Lower lobe of right lung (tissue), 2 donors: ENCODE measurements at regions not wholly inside any gene's neighbourhood (a gene's known extent, or its start where the extent isn't known, plus 50 kb on each side); places are given as distances from the start of the nearest gene placed in this dataset.
"Not testable (repeated sequence)": the region's sequence is repeated elsewhere in the genome, so short reads cannot be mapped to it uniquely, and the experiment has no call there.

Source experiments
- ATAC-seq, 2 donors: fragments of 200-7000 bp; cut with Tn5 transposase; one replicate each; pipeline ENCODE4 v1.9.1; 2020 to 2022; ENCODE audit warnings: mild to moderate bottlenecking in 2 of 2, moderate library complexity in 2 of 2
- DNase-seq: peaks from one replicate; pipeline ENCODE4 v3.0.0-alpha.2; 2020
- H3K27ac ChIP-seq: fragments of 200-600 bp; one replicate; pipeline ENCODE4 v1.8.0; 2022
- H3K27me3 ChIP-seq: fragments of 200-600 bp; one replicate; pipeline ENCODE4 v1.8.0; 2022; ENCODE audit warnings: low read depth
- H3K36me3 ChIP-seq: fragments of 200-600 bp; one replicate; pipeline ENCODE4 v1.8.0; 2022; ENCODE audit warnings: mild to moderate bottlenecking
- H3K4me1 ChIP-seq: fragments of 200-600 bp; one replicate; pipeline ENCODE4 v1.8.0; 2022
- H3K4me3 ChIP-seq: fragments of 200-600 bp; one replicate; pipeline ENCODE4 v1.8.0; 2022; ENCODE audit warnings: mild to moderate bottlenecking
- H3K9me3 ChIP-seq: fragments of 200-600 bp; one replicate; pipeline ENCODE4 v1.8.0; 2022
- CTCF ChIP-seq: fragments of 200-600 bp; IDR thresholded peaks from one replicate; pipeline ENCODE4 v1.8.0; 2022; ENCODE audit warnings: antibody characterized with exemption, mild to moderate bottlenecking
- intact Hi-C: fragments of 100-400 bp; cut with DNase I; formaldehyde crosslinking; loops from one replicate; pipeline ENCODE4 v1.11.0; 2022
- donor health status: DM: no; HTN: yes; CAD: no; lungs with severe emphysema.

- no peak for DNase-seq
- no peaks in the 10 kb centered on the region for H3K27me3 ChIP-seq
- no peaks in the 10 kb centered on the region for H3K4me1 ChIP-seq
These were observed 181.6 kb upstream of the SOX14 start for GRCh38 chr3:137582484-137582883.

GRCh38 chr3:137583256-137583655, 180.9 kb upstream of the SOX14 start:
- no peaks in the 10 kb centered on the region for H3K9me3 ChIP-seq
- H3K36me3 ChIP-seq: no peaks in the 10 kb centered on the region
- H3K27ac ChIP-seq: no peak overlapping the region
- no peaks in the 10 kb centered on the region for H3K27me3 ChIP-seq
- no peaks in the 10 kb centered on the region for H3K4me1 ChIP-seq
- intact Hi-C loops: no loop called here
- no peak for ATAC-seq
- TF ChIP-seq CTCF: no peak
- DNase-seq: no peak
- no peak overlapping the region for H3K4me3 ChIP-seq

More at GRCh38 chr3:137582484-137582883, 181.6 kb upstream of the SOX14 start:
- H3K36me3 ChIP-seq: no peaks in the 10 kb centered on the region
- no peak overlapping the region for H3K27ac ChIP-seq
- no peak for ATAC-seq
- TF ChIP-seq CTCF: no peak
- H3K9me3 ChIP-seq: no peaks in the 10 kb centered on the region
- H3K4me3 ChIP-seq: no peak overlapping the region
- intact Hi-C loops: no loop called here

GRCh38 chr3:137588871-137589270, 175.2 kb upstream of the SOX14 start:
- H3K4me3 ChIP-seq: no peak overlapping the region
- H3K27me3 ChIP-seq: no peaks in the 10 kb centered on the region
- no peaks in the 10 kb centered on the region for H3K9me3 ChIP-seq
- H3K4me1 ChIP-seq: no peaks in the 10 kb centered on the region
- no peaks in the 10 kb centered on the region for H3K36me3 ChIP-seq
- intact Hi-C loops: no loop called here
- H3K27ac ChIP-seq: no peak overlapping the region
- ATAC-seq: no peak
- TF ChIP-seq CTCF: no peak
- DNase-seq: no peak

- H3K27me3 ChIP-seq, H3K27ac ChIP-seq, H3K4me1 ChIP-seq, H3K4me3 ChIP-seq, H3K36me3 ChIP-seq, H3K9me3 ChIP-seq, DNase-seq, intact Hi-C loops, ATAC-seq: not testable (repeated sequence)
These were observed 168.7 kb upstream of the SOX14 start for GRCh38 chr3:137595415-137595814.

GRCh38 chr3:137610723-137611122, 153.4 kb upstream of the SOX14 start:
- DNase-seq: no peak
- no peak overlapping the region for H3K4me3 ChIP-seq
- no peaks in the 10 kb centered on the region for H3K9me3 ChIP-seq
- H3K27me3 ChIP-seq: no peaks in the 10 kb centered on the region
- no peaks in the 10 kb centered on the region for H3K4me1 ChIP-seq
- intact Hi-C loops: no loop called here
- ATAC-seq: no peak
- no peak overlapping the region for H3K27ac ChIP-seq
- no peak for TF ChIP-seq CTCF
- no peaks in the 10 kb centered on the region for H3K36me3 ChIP-seq

GRCh38 chr3:137612291-137612690, 151.8 kb upstream of the SOX14 start:
- intact Hi-C loops: no loop called here
- no peak for TF ChIP-seq CTCF
- no peak overlapping the region for H3K27ac ChIP-seq
- no peak for DNase-seq
- ATAC-seq: no peak
- H3K36me3 ChIP-seq: no peaks in the 10 kb centered on the region
- no peaks in the 10 kb centered on the region for H3K4me1 ChIP-seq
- no peak overlapping the region for H3K4me3 ChIP-seq
- H3K9me3 ChIP-seq: no peaks in the 10 kb centered on the region
- H3K27me3 ChIP-seq: no peaks in the 10 kb centered on the region
